ENCODE measurements at regions not wholly inside any gene's neighbourhood (a gene's known extent, or its start where the extent isn't known, plus 50 kb on each side); places are given as distances from the start of the nearest gene placed in this dataset.
"Not testable (repeated sequence)": the region's sequence is repeated elsewhere in the genome, so short reads cannot be mapped to it uniquely, and the experiment has no call there.

DNA sequence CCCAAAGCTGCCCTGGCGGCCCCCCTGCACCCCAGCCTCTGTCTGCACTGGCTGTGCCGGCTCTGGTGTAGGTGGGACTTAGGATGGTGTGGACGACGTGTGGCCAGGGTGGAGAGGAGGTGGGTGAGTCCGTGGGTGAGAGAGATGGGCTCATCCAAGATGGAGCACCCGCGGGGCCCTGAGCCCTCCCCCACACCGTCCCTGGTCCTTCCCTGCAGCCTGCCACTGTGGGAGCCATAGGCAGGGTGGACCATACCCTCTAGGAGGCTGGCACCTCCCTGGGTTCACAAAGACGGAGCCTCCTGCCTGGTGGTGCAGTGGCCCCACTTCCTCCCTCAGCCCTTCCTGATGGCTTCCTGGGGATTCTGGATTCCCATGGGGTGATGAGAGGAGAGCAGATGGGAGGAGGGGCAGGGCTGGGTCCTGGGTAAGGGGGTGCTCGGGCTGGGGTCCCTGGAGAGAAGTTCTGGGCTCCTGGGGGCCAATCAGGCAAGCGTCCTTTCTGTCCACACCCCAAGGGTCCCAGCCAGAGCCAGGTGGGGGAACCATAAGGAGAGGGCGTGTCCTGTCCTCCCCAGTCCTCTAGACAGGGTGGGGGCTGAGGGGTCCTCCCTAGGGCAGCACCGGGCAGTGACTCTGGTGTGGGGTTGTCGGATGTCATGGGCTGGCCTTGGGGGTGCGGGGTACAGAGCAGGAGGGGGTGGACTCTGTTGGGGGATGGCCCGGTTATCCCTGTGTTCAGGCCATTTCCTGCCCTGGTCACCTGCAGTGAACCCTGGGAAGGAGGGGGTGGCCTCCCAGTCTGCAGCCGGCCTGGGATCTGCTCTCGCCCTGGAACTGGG is 384.8 kb downstream of the TMEM121 start:
- no peak for DNase-seq

DNA sequence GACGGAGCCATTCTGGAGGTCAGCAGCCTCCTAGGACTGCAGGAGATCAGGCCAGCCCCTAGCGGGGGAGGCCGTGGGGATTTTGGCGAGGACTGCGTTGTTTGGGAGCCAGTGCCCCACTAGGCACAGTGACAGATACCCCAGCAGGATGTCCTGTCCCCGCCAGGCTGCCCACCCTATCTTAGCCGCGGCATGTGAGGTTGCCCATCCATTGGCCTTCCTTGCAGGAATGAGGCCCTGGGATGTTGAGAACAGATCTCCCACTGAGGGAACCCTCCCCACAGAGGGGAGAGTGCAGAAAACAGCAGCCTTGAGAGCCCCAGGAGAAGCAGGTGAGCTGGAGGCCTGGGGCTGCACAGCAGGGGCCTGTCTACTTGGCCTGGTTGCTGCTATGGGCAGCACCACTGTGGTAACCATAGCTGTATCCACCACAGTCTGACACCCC is 385.5 kb downstream of the TMEM121 start:
- not testable (repeated sequence) for DNase-seq

DNA sequence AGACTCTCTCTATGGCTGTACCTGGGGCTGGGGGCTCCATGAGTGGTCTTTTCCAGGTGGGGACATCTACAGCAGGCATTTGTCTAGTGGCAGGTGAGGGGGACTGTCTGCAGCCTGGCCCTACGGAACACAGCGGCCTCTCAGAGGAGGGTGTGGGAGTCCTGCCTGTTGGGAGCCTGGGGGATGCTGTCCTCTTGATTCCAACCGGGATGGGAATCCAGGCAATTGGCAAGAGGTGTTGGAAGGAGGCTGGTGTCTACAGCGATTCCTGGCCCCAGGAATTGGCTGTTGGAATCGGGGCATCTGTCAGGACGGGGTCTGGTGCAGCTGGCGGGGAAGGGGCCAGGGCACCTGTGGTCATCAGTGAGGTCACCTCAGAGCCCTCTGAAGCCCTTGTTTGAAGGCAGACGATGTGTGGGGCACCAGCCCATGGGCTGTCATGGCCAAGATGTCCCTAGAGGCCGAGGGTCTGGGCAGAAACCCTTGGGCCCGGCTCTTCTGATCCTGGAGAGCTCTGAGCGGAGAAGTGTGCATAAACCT is 386.3 kb downstream of the TMEM121 start:
- no peak for DNase-seq

DNA sequence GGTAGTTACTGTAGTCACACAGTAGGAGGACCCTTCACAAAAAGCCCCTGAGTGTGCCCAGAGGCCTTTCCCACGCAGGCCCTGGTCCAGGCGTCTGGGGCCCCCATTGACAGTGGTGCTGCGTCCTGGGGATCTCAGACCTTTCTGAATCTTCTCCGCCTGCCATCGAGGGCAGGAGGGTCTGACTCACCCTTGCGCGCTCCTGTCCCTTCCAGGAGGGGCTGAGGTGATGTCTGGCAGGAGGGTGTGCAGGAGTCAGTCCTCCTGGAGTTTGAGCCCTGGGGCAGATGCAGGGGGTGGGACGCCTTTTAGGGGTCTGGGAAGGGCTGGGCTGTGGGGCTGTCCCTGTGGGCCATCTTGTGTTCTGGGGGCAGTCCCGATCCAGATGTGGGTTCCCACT is 386.8 kb downstream of the TMEM121 start:
- DNase-seq, result no peak

DNA sequence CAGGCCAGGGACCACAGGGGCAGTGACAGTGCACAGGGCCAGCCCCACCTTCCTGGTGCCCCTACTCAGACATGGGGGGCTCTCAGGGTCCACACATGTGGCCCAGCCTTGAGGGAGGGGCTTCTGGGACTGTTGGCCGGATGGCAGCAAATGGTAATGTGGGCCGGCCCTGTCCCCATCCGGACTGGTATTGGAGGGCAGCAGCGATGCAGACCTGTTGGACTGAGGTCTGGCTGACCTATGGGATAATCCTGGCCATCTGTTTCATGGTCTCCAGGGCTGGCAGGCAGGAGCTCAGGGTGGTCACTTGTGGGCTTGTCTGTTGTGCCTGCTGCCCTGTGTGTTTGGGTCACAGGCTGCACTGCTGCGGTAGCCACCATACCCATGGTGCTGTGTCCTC is 387.5 kb downstream of the TMEM121 start:
- no peak for DNase-seq

DNA sequence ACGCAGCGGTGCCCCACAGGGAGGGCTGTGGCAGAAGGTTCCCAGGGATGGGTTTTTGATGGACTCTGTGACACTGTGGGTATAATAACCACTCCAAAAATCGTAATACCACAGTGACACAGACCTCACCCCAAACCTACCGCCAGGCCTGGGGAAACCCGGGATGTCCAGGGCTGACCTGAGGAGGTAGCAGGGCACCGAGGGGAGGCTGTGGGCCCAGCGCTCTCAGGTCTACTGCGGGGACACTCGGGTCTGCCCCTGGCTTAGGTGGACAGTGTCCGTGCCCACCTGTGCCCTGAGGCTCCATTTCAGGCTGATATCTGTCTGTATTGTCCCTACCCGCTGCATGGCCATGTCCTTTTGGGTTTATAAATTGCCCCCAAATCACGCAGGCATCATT is 387.9 kb downstream of the TMEM121 start:
- DNase-seq, result not testable (repeated sequence)

DNA sequence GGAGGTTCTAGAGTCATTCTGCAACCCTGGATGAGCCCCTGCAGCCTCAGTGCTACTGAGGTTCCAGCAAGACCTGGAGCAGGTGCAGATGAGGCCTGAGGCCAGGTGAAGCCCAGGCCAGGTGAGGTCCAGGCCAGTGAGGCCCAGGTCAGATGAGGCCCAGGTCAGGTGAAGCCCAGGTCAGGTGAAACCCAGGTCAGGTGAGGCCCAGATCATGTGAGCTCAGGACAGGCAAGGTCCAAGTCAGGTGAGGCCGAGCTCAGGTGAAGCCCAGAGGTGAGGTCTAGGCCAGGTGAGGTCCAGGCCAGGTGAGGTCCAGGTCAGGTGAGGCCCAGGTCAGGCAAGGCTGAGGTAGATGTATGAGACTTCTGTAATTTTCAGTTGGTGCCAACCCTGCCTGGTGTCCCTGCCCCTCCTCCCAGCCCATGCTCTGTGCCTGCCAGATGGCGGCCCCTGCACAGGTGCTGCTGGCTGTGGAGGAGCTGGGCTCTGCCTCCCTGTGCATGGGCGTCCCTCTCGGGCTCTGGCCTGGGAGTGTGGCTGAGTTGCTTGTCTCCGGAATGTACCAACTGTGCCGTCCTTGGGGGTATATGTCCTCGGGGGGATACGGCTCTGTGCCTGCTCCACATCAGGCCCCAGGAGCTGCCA is 388.5 kb downstream of the TMEM121 start:
- DNase-seq, result no peak

DNA sequence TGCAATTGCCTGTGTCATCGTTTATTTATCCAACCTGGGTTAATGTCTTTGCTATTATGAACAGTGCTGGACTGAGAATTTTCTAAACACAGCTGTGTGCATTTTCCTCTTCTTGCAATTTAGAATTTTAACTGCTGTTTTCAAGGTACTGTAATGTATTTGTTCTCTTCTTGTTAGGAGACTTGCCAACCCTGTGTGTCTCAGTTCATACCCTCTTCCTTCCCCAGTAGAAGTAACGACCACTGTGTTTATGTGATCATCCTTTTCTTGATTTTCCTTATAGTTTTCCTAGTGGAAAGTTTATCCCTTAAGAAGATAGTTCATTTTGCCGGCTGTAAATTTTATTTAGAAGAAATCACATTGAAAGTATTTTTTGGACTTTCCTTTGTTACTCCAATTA is 389.2 kb downstream of the TMEM121 start:
- DNase-seq, result not testable (repeated sequence)

DNA sequence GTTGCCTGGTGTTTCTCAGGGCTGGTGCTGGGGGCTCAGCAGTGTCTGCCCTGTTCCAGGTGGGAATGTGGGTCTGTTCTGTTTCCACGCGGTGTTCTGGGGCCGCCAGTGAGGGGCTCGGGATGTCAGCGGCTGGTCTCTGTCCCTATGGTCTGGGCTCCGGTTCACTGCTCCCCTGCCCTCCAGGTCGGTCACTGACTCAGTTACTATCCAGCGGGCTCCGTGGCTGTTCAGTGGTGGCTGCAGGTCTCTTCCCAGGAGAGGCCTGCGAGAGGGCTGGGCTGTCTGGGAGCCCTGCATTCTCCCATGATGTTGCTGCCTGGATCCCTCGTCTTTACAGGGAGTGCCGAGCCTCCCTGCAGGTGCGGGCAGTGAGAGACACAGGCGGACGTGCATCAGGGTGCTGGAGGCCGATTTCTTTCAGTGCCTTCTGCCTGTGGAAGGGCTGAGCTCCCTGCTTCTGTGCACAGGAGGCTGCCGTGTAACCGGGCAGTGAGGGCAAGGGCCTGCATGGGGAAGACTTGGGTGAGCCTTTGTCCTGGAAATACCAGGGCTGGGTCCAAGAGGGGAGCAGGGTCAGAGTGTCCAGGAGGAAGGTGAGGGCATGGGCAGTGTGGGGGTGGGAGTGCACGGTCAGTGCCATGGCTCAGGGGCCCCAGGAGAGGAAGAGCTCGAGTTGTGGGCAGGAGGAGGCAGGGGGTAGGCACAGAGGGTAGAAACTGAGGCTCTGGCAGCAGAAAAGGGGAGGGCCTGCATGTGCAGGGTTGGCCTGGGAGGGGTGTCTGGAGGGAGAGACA is 391.0 kb downstream of the TMEM121 start:
- DNase-seq, result not testable (repeated sequence)

DNA sequence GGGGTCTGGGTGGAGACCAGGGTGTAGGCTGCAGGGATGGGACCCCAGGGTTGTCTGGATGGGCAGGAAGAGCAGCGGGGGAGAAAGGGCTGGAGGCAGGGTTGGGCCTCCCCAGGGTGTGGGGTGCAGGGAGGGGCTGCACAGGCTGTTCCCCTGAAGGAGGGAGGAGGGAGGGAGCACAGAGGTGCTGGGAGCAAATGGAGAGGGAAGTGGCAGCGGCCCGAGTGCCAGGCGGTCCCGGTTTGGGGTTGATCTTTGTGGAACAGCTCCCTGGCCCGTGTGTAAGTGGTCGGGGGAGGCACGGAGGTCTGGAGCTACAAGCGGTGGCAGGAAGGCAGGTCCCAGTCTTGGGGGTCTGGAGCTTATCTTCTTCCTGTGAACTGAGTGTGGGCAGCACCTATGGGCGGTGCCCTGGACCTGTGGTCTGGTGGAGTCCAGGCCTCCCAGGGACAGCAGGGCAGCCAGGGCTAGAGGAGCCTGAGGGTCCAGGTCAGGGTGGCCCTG is 391.6 kb downstream of the TMEM121 start:
- DNase-seq, result no peak

DNA sequence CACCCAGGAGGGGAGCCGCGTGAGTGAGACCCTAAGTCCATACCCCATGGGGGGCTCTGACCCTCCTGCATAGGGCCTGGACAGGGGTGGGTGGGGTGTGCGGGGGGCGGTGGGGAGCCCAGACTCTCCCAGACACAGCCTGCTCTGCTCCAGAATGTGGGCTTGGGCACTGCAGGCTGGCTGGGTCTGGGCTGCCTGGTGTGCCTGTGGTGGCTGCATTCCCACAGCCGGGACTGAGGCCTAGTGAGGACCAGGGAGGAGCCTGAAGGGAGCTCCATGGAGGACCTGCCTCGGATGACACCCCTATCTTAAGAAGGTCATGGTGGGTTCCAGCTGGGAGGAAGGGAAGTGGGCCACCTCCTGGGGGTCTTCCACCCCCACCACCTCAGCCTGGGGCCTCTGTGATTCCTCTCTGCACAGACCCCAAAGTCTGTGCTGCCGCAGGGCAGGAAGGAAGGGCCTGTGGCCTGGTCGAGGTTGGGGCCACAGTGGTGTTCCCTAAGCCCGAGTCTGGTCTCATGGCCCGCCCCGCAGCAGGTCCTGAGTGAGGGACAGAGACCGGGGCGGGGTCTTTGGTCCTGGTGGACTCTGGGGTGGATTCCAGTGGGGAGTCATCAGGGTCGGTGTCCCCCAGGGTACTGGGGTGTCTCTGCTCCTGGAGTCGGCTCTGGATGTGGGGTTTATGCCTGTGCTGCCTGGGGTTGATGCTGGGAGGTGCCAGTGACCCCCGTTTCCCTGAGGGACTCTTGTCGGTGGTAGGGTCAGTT is 392.3 kb downstream of the TMEM121 start:
- no peak for DNase-seq

DNA sequence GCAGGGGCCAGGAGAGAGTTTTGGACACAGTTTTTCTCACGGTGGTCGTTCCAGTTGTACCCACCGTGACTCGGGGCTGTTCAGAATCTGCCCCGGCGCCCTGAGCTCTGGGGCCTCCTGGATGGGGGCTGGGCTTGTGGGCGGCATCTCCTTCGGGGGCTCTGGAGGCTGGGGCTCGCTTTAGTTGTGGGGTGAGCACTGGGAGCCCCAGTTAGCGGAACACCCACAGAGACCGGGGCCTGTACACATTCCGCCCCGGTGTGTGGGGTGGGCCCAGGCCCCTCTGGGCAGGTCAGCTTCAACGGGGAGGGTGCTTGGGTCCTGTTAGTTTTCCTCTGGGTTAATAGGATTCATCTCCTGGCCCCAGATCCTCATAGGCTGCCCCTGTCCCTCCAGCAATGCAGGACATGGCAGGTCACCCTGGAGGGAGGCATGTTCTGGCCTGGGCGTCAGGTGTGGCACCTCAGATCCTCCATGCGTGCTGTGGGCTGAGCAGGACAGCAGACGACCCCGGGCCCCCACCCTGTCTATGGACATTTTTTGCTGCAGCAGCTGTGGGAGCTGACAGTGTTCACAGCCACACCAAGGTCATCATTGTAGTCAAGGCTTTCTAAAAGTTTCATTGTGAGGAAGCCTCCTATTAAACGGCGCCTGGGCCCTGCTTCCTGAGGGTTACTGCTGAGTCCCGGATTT is 393.2 kb downstream of the TMEM121 start:
- DNase-seq, result no peak

DNA sequence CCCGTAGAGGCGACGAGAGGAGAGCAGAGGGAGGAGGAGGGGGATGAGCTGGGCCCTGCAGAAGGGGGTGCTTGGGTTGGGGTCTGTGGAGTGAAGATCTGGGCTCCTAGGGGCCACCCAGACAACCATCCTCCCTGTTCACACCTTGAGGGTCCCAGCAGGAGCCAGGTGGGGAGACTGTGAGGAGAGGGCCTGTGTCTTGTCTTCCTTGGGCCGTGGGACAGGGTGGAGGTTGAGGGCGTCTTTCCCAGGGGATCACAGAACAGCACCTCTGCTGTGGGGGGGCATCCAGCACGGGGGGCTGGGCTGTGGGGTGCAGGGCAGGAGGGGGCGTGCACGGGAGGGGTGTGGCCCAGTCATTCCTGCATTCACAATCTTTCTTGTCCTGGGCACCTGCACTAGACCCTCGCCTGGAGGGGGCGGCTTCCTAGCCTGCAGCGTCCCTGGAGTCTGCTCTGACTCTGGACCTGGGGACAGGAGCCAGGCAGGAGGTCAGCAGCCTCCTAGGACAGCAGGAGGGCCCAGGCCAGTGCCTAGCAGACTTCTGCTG is 393.8 kb downstream of the TMEM121 start:
- DNase-seq, result not testable (repeated sequence)

DNA sequence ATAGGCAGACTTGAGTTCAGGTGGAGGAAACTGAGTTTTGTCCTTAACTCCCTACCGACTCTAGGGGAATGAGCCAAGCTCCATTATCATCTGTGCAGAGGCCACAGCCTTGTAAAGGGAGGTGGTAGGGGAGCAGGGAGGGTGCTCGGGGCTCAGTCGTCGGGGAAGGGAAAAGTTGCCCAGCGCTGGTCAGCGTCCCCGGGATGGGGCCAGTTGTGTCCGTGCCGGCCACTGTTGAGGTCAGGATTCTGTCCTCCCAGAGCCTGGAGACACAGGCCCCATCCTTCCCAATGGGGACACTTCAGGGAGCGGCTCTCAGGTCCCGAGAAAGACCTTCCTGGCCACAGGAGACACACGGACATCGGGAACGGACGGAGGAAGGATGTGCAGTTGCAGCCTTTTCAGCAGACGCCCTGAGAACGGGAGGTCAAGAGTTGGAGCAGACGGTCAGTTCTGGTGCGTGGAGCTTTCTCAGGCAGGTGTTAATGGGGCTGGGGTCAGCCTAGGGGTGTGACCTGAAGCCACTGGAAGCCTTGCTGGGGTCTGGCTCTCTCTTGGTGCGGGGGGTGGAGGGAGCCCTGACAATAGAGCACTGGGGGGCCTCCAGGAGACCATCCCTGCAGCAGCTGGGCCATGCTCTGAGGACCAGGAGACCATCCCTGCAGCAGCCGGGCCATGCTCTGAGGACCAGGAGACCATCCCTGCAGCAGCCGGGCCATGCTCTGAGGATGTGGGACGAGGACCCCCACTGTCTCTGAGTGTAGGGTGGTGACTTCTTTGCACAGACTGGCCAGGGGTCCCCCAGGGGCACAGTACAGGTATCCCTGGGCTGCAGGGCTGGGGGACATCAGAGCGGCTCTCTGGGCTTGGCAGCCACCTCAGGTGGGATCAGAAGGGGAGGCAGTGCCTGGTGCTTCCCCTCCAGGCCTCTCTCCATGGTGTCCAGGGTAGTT is 394.7 kb downstream of the TMEM121 start:
- not testable (repeated sequence) for DNase-seq

DNA sequence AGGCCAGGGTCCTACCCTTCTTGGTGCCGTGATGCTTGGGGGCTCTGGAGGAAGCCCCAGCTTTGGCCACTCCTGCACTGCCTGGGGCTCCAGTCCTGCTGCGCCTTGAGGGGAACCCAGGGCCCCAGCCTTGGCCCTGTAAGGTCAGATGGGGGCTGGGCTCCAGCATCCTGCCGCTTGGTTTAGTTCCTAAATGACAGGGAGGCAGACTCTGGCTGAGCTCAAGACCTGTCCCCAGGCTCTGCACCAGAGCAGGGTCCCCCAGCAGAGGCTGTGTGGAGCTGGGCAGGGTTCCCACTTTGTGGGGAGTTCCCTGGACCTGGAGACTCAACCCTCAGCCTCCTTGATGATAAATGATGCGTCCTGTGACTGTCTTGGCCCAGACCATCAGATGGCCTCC is 395.4 kb downstream of the TMEM121 start:
- not testable (repeated sequence) for DNase-seq

DNA sequence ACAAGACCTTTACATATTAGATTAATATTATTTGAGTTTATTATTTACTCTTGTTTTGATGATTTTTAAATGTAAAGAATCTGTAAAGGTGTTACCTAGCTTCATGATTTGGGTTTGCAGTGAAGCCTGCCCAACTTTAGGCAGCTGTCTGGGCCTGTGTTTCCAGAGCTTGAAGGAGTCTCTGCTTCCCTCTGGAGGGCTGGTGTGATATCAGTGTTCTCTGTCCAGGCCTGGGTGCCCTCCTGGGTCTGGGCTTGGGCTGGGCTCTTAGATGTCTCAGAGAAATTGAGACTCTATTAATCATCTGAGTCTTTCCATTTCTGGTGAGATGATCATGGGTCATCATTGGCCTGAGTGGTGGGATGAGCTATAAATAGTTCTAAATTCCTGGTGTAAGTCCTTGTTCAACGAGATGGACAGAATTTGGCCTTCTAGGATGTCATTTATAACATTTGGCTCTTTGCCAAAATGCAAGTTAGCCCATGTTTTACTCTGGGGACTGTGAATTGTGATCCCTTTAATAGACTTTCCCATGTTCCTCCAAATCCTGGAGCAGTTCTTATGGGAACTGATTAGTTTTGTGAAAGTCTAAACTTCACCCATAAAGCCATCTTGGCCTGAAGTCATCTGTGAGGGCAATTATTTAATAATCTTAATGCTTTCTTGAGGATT is 397.3 kb downstream of the TMEM121 start:
- not testable (repeated sequence) for DNase-seq

DNA sequence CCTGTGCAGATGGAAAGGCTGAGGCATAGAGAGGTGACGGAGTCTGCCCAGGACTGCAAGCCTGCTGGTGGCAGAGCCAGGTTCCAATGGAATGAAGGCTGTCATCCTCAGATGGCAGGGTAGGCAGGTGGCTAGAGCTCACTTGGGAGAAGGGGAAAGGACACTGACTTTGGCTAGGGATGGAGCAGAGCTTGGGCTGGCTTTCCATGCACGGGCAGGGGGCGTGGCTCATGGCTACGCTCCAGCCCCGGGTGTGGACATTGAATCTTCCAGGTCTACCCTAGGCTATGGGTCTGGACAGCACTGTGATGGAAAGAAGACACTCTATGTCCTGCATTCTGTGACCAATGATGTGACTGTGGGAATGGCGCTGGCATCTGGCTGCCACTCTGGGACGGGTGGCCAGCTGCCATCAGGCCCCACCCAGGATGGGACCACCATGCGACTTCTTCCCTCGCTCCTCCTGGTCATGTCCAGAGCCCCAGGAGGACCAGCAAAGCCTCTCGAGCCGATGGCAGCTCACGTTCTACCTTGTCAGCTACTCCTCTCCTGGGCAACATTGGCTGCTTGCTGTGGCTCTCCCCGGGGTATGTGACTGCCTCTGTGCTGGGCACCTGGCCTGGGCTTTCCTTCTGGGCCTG is 398.7 kb downstream of the TMEM121 start:
- DNase-seq, result no peak

DNA sequence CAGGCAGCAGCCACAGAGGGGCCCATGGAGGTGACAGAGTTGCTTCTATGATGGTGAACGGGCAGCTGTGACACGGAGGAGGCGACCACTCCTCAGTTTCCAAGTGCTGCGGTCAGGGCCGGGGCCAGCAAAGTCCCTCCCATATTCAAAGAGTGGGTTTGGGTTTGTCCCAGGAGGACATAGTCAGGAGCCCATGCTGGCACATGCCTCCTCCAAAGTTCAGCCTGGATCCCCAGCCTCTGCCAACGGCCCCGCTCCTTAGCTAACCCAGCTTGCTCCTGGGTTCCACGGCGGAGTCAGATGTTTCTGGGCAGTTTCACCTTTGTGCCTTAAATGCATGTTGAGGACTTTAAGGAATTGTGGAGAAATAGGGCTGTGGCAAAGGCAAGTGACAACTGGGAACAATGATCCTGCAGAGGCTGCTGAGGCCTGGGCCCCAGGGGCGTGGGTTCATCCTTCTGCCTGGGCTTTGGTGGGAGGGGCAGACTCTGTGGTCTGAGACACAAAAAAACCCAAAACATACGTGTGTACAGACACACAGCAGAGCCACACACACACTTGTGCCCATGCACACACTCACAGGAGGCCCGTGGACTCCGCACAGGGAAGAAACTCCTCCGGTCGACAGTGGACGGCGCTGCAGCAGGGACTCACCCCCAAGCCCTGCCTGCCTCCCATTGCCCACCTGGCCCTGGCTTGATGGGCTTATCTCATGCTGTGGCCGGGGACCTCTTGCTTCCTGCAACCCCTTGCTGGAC is 399.4 kb downstream of the TMEM121 start:
- DNase-seq, result no peak

All from DMS79 treated with DMSO at 0.1 percent for 48 hours (cell line).